OCI-LY7 (cell line): ENCODE measurements at regions not wholly inside any gene's neighbourhood (a gene's known extent, or its start where the extent isn't known, plus 50 kb on each side); places are given as distances from the start of the nearest gene placed in this dataset.
"Not testable (repeated sequence)": the region's sequence is repeated elsewhere in the genome, so short reads cannot be mapped to it uniquely, and the experiment has no call there.

Experiments used
- BruUV-seq: library from RNA; stranded (reverse); fragments of 400-500 nt; replicated peaks from 2 replicates; lab custom pipeline; 2021; lab: Mats Ljungman, UMichigan
- CTCF ChIA-PET: fragments of 300-600 bp; sonication (Branson Sonifier 250); formaldehyde crosslinking; loops from one replicate; lab custom pipeline; 2022; ENCODE audit warnings: antibody characterized with exemption; ENCODE audit not compliant: unreplicated experiment; lab: Charles Lee
- POLR2A ChIA-PET: fragments of 300-600 bp; sonication (Branson Sonifier 250); formaldehyde crosslinking; loops from one replicate; lab custom pipeline; 2022; ENCODE audit warnings: antibody characterized with exemption; lab: Charles Lee
- DNase-seq: peaks from one replicate; pipeline ENCODE4 v3.0.0-alpha.2; 2015; ENCODE audit warnings: low spot score
- H2AFZ ChIP-seq: fragments of 200-600 bp; sonication (generic), shearing (Covaris generic); 2 replicates; pipeline ENCODE4 v1.6.1; 2014; ENCODE audit warnings: mild to moderate bottlenecking, antibody characterized with exemption, low read length, moderate library complexity
- H3K27ac ChIP-seq: fragments of 200-600 bp; sonication (generic); 2 replicates; pipeline ENCODE4 v1.5.1; 2014; ENCODE audit warnings: mixed run types, low read depth, mild to moderate bottlenecking, moderate library complexity, low read length, inconsistent platforms; ENCODE audit not compliant: poor library complexity, severe bottlenecking
- H3K36me3 ChIP-seq: fragments of 200-600 bp; sonication (generic); 2 replicates; pipeline ENCODE4 v1.6.1; 2014; ENCODE audit warnings: mild to moderate bottlenecking, antibody characterized with exemption, low read length, moderate library complexity, mixed read lengths; ENCODE audit not compliant: insufficient read depth
- H3K4me1 ChIP-seq: fragments of 200-600 bp; sonication (generic); 2 replicates; pipeline ENCODE4 v1.5.1; 2014; ENCODE audit warnings: mild to moderate bottlenecking, low read length; ENCODE audit not compliant: insufficient read depth, poor library complexity, severe bottlenecking
- H3K4me2 ChIP-seq: fragments of 200-600 bp; sonication (generic); 2 replicates; pipeline ENCODE4 v1.6.1; 2014; ENCODE audit warnings: mild to moderate bottlenecking, low read length
- H3K4me3 ChIP-seq: fragments of 200-600 bp; sonication (generic); 2 replicates; pipeline ENCODE4 v1.5.1; 2014; ENCODE audit warnings: mild to moderate bottlenecking, low read depth, low read length; ENCODE audit not compliant: poor library complexity, severe bottlenecking
- H3K79me2 ChIP-seq: fragments of 200-600 bp; sonication (generic); 2 replicates; pipeline ENCODE4 v1.6.1; 2016; ENCODE audit warnings: low read depth, mild to moderate bottlenecking, low read length, moderate library complexity, mixed read lengths; ENCODE audit not compliant: insufficient read depth
- H3K9me2 ChIP-seq: fragments of 200-600 bp; sonication (generic); 2 replicates; pipeline ENCODE4 v1.6.1; 2016; ENCODE audit warnings: mild to moderate bottlenecking, low read length, mixed read lengths; ENCODE audit not compliant: insufficient read depth
- H3K9me3 ChIP-seq: fragments of 200-600 bp; sonication (generic); 2 replicates; pipeline ENCODE4 v1.6.1; 2014; ENCODE audit warnings: mild to moderate bottlenecking, mixed run types, low read length, mixed read lengths
- H4K20me1 ChIP-seq: fragments of 200-600 bp; sonication (generic); 2 replicates; pipeline ENCODE4 v1.6.1; 2014; ENCODE audit warnings: mild to moderate bottlenecking, antibody characterized with exemption, low read length, moderate library complexity, mixed read lengths; ENCODE audit not compliant: insufficient read depth
- EZH2phosphoT487 ChIP-seq: fragments of 200-600 bp; sonication (generic); IDR thresholded peaks from 2 replicates; pipeline ENCODE4 v1.6.1; 2018; ENCODE audit warnings: low read depth, borderline replicate concordance, mild to moderate bottlenecking, mixed run types, antibody characterized with exemption, low read length, moderate library complexity, mixed read lengths
- intact Hi-C: fragments of 100-400 bp; cut with micrococcal nuclease; formaldehyde crosslinking; loops from one replicate; pipeline ENCODE4 v1.10.0; 2022; ENCODE audit not compliant: unreplicated experiment
- TF ChIP-seq, protein P1 (sequence below): fragments of 200-600 bp; sonication (generic); conservative IDR thresholded peaks from 2 replicates; pipeline ENCODE4 v1.5.1; 2014; ENCODE audit warnings: mild to moderate bottlenecking, antibody characterized with exemption, low read length, moderate library complexity, mixed read lengths

DNA sequence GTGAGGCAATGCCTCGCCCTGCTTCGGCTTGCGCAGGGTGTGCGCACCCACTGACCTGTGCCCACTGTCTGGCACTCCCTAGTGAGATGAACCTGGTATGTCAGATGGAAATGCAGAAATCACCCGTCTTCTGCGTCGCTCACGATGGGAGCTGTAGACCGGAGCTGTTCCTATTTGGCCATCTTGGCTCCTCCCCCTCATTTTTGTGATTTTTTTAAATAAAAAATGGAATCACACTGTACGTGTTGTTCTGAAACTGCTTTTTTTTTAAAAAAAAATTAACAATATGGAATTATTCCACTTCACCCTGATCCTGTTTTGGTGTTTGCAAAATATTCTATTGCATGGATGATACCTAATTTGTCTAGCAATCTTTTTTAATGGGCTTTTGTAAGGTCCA lies 131.1 kb downstream of the FZD1 start:
- H3K4me3 ChIP-seq, POLR2A ChIA-PET, H3K9me2 ChIP-seq, H3K79me2 ChIP-seq, H4K20me1 ChIP-seq, H3K4me1 ChIP-seq, H2AFZ ChIP-seq, BruUV-seq, H3K27ac ChIP-seq, CTCF ChIA-PET, DNase-seq, H3K4me2 ChIP-seq, intact Hi-C loops, H3K36me3 ChIP-seq, H3K9me3 ChIP-seq: not testable (repeated sequence)

DNA sequence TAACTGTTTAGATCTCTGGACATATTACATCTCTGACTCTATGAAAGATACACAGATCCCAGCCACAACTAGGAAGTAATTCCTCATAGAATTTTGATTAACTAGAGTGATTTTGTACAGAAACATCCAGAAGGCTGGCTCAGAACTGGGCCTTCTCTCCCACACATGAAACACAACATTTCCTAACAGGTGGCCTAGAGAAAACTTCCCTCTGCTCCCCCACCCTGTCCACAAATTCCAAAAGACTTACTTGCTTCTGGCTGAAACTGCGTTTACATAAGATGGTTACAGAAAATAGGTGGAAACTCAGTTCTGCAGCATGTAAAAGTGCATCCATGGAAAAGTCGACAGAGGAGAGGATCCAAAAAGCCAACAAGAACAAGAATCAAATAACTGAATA lies 132.9 kb downstream of the FZD1 start:
- intact Hi-C loops = no loop called here
- H3K9me3 ChIP-seq = no peaks in the 10 kb centered on the region
- H3K4me2 ChIP-seq = no peak overlapping the region
- no peaks in the 10 kb centered on the region for H3K4me1 ChIP-seq
- H4K20me1 ChIP-seq = no peaks in the 10 kb centered on the region
- H3K79me2 ChIP-seq = no peaks in the 10 kb centered on the region
- H2AFZ ChIP-seq = no peak overlapping the region
- H3K9me2 ChIP-seq = no peaks in the 10 kb centered on the region
- no peak for TF ChIP-seq EZH2phosphoT487
- TF ChIP-seq, protein P1, sequence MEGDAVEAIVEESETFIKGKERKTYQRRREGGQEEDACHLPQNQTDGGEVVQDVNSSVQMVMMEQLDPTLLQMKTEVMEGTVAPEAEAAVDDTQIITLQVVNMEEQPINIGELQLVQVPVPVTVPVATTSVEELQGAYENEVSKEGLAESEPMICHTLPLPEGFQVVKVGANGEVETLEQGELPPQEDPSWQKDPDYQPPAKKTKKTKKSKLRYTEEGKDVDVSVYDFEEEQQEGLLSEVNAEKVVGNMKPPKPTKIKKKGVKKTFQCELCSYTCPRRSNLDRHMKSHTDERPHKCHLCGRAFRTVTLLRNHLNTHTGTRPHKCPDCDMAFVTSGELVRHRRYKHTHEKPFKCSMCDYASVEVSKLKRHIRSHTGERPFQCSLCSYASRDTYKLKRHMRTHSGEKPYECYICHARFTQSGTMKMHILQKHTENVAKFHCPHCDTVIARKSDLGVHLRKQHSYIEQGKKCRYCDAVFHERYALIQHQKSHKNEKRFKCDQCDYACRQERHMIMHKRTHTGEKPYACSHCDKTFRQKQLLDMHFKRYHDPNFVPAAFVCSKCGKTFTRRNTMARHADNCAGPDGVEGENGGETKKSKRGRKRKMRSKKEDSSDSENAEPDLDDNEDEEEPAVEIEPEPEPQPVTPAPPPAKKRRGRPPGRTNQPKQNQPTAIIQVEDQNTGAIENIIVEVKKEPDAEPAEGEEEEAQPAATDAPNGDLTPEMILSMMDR = no peak
- no peaks in the 10 kb centered on the region for H3K36me3 ChIP-seq
- ChIA-PET CTCF (no interaction called here), POLR2A (no interaction called here)
- no peak overlapping the region for H3K4me3 ChIP-seq
- BruUV-seq = no TSS peak
- no peak overlapping the region for H3K27ac ChIP-seq
- no peak for DNase-seq

DNA sequence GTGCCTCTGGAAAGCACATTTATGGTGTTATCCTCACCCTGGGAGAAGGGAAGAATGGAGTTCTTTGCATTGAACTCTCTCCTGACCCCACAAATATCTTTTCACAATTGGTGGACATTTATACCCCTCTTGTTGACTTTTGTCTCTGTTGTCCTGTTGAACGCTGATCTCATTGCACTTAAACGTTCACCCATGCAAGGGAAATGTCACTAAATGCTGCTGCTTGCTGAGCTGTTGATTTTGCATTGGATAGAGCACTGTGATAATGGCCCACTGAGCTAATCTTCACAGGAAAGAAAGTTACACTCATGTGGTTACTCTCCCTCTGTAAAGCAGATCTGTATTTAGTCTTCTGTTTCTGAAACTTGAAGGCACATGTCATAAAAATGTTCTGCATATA lies 133.4 kb downstream of the FZD1 start:
- Histone ChIP-seq H3K27ac (no peak overlapping the region), H3K79me2 (no peaks in the 10 kb centered on the region), H2AFZ (no peak overlapping the region), H3K9me2 (no peaks in the 10 kb centered on the region), H3K36me3 (no peaks in the 10 kb centered on the region), H3K4me3 (no peak overlapping the region), H4K20me1 (no peaks in the 10 kb centered on the region), H3K4me1 (no peaks in the 10 kb centered on the region), H3K4me2 (no peak overlapping the region), H3K9me3 (no peaks in the 10 kb centered on the region)
- TF ChIP-seq, protein P1 = no peak
- ChIA-PET CTCF (no interaction called here), POLR2A (interaction anchor here (0.5 kb wide), 1 partner anchor 951 kb away, joined by 3 read pairs; no protein-coding TSS in a partner anchor)
- BruUV-seq = no TSS peak
- intact Hi-C loops = no loop called here
- DNase-seq = no peak
